ENCODE measurements at regions not wholly inside any gene's neighbourhood (a gene's known extent, or its start where the extent isn't known, plus 50 kb on each side); places are given as distances from the start of the nearest gene placed in this dataset.

- Histone ChIP-seq H3K4me3 (replicated peaks; ENCODE audit: insufficient read depth, low read length) (no peak overlapping the region), H3K27ac (replicated peaks) (no peak overlapping the region), H3K27me3 (ENCODE audit: insufficient read depth, poor library complexity, severe bottlenecking) (no peaks in the 10 kb centered on the region)
- DNase-seq (ENCODE audit: low read depth in 1 of 2, low spot score in 1 of 2), result no peak
- no peak for TF ChIP-seq SPI1 (IDR thresholded peaks at IDR 0.05; ENCODE audit: borderline replicate concordance, low read depth)
- TF ChIP-seq POLR2AphosphoS5 (IDR thresholded peaks at IDR 0.05; ENCODE audit: low read depth), result no peak
- no peak for TF ChIP-seq GABPA (IDR thresholded peaks at IDR 0.05; ENCODE audit: low read depth)
- TF ChIP-seq, protein P1, sequence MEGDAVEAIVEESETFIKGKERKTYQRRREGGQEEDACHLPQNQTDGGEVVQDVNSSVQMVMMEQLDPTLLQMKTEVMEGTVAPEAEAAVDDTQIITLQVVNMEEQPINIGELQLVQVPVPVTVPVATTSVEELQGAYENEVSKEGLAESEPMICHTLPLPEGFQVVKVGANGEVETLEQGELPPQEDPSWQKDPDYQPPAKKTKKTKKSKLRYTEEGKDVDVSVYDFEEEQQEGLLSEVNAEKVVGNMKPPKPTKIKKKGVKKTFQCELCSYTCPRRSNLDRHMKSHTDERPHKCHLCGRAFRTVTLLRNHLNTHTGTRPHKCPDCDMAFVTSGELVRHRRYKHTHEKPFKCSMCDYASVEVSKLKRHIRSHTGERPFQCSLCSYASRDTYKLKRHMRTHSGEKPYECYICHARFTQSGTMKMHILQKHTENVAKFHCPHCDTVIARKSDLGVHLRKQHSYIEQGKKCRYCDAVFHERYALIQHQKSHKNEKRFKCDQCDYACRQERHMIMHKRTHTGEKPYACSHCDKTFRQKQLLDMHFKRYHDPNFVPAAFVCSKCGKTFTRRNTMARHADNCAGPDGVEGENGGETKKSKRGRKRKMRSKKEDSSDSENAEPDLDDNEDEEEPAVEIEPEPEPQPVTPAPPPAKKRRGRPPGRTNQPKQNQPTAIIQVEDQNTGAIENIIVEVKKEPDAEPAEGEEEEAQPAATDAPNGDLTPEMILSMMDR (IDR thresholded peaks at IDR 0.05; ENCODE audit: insufficient read depth, low read length), result no peak
- TF ChIP-seq, protein P2, sequence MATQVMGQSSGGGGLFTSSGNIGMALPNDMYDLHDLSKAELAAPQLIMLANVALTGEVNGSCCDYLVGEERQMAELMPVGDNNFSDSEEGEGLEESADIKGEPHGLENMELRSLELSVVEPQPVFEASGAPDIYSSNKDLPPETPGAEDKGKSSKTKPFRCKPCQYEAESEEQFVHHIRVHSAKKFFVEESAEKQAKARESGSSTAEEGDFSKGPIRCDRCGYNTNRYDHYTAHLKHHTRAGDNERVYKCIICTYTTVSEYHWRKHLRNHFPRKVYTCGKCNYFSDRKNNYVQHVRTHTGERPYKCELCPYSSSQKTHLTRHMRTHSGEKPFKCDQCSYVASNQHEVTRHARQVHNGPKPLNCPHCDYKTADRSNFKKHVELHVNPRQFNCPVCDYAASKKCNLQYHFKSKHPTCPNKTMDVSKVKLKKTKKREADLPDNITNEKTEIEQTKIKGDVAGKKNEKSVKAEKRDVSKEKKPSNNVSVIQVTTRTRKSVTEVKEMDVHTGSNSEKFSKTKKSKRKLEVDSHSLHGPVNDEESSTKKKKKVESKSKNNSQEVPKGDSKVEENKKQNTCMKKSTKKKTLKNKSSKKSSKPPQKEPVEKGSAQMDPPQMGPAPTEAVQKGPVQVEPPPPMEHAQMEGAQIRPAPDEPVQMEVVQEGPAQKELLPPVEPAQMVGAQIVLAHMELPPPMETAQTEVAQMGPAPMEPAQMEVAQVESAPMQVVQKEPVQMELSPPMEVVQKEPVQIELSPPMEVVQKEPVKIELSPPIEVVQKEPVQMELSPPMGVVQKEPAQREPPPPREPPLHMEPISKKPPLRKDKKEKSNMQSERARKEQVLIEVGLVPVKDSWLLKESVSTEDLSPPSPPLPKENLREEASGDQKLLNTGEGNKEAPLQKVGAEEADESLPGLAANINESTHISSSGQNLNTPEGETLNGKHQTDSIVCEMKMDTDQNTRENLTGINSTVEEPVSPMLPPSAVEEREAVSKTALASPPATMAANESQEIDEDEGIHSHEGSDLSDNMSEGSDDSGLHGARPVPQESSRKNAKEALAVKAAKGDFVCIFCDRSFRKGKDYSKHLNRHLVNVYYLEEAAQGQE (IDR thresholded peaks at IDR 0.05; ENCODE audit: insufficient replicate concordance, low read depth), result no peak
Measured at GRCh38 chr13:72571191-72571590, 156.2 kb downstream of the MZT1 start.

GRCh38 chr13:72570019-72570418, 157.4 kb downstream of the MZT1 start:
- peak in 1 of 2 experiments; percentile 19 for DNase-seq (ENCODE audit: low read depth in 1 of 2, low spot score in 1 of 2)
- TF ChIP-seq POLR2AphosphoS5 (IDR thresholded peaks at IDR 0.05; ENCODE audit: low read depth) (no peak), SPI1 (IDR thresholded peaks at IDR 0.05; ENCODE audit: borderline replicate concordance, low read depth) (no peak), GABPA (IDR thresholded peaks at IDR 0.05; ENCODE audit: low read depth) (no peak)
- TF ChIP-seq, protein P1 (IDR thresholded peaks at IDR 0.05; ENCODE audit: insufficient read depth, low read length), result no peak
- TF ChIP-seq, protein P2 (IDR thresholded peaks at IDR 0.05; ENCODE audit: insufficient replicate concordance, low read depth), result no peak
- H3K27me3 ChIP-seq (ENCODE audit: insufficient read depth, poor library complexity, severe bottlenecking), result no peaks in the 10 kb centered on the region
- no peak overlapping the region for H3K4me3 ChIP-seq (replicated peaks; ENCODE audit: insufficient read depth, low read length)
- H3K27ac ChIP-seq (replicated peaks), result no peak overlapping the region

DNA sequence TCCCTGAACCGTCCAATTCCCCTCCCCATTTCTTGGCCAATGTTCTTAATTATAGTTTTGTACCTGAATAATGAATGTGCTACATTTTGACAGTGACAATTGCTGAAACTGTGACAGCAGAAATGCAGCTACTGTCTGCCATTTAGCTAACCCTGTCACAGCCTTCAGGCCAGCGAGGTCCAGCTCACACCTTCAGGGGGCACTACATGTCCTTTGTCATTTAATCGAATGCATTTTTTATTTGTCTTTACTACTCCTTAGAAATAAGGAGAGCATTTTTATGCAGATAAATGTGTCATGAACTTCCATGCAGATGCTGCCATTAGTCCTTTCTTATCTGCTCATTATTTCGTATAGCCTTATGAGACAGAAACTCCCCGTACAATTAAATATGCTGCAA, 159.9 kb downstream of the MZT1 start:
- Histone ChIP-seq H3K4me3 (replicated peaks; ENCODE audit: insufficient read depth, low read length) (no peak overlapping the region), H3K27ac (replicated peaks) (no peak overlapping the region), H3K27me3 (ENCODE audit: insufficient read depth, poor library complexity, severe bottlenecking) (no peaks in the 10 kb centered on the region)
- TF ChIP-seq, protein P1 (IDR thresholded peaks at IDR 0.05; ENCODE audit: insufficient read depth, low read length), result no peak
- DNase-seq (ENCODE audit: low read depth in 1 of 2, low spot score in 1 of 2), result no peak

GRCh38 chr13:72566526-72566925, 160.9 kb downstream of the MZT1 start:
- TF ChIP-seq, protein P2 (IDR thresholded peaks at IDR 0.05; ENCODE audit: insufficient replicate concordance, low read depth), result no peak
- TF ChIP-seq GABPA (IDR thresholded peaks at IDR 0.05; ENCODE audit: low read depth), result no peak
- TF ChIP-seq, protein P1 (IDR thresholded peaks at IDR 0.05; ENCODE audit: insufficient read depth, low read length), result no peak
- no peak for TF ChIP-seq SPI1 (IDR thresholded peaks at IDR 0.05; ENCODE audit: borderline replicate concordance, low read depth)
- TF ChIP-seq POLR2AphosphoS5 (IDR thresholded peaks at IDR 0.05; ENCODE audit: low read depth), result no peak
- no peaks in the 10 kb centered on the region for H3K27me3 ChIP-seq (ENCODE audit: insufficient read depth, poor library complexity, severe bottlenecking)
- DNase-seq (ENCODE audit: low read depth in 1 of 2, low spot score in 1 of 2), result no peak
- no peak overlapping the region for H3K4me3 ChIP-seq (replicated peaks; ENCODE audit: insufficient read depth, low read length)
- no peak overlapping the region for H3K27ac ChIP-seq (replicated peaks)
